Fibroblast of the aortic adventitia (primary cell): ENCODE measurements at regions not wholly inside any gene's neighbourhood (a gene's known extent, or its start where the extent isn't known, plus 50 kb on each side); places are given as distances from the start of the nearest gene placed in this dataset.

ENCODE experiments used
- DNase-seq: peaks from one replicate; pipeline ENCODE4 v3.0.0-alpha.2; 2010; ENCODE audit warnings: low read depth
- H3K4me3 ChIP-seq: 2 replicates; pipeline ENCODE4 v1.5.1; 2011; ENCODE audit warnings: low read depth, mild to moderate bottlenecking, control low read depth, low read length, moderate library complexity
- TF ChIP-seq, protein P1 (sequence below): IDR thresholded peaks from 2 replicates; pipeline ENCODE4 v1.5.1; 2011; ENCODE audit warnings: mild to moderate bottlenecking, low read length, control low read depth, inconsistent platforms; ENCODE audit not compliant: insufficient read depth

DNA sequence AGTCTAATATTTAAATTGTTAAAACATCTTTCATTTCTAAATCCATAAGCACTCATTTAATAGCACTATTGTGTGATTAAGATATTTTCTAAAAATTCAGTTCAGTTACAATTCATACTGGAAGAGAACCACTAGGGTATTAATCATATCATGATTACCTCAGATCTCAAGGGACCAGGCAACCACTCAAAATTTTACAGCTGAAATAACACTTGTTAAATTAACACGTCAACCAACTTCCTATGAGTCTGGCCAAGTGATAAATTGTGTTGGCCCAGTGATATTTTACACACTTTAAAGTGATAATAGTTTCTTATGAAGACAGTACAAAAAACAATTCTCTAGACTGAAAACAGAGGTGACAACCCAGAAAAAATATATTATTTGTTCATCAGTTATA is 869.0 kb upstream of the ADGRB3 start:
- peak; percentile 93 for DNase-seq
- TF ChIP-seq, protein P1, sequence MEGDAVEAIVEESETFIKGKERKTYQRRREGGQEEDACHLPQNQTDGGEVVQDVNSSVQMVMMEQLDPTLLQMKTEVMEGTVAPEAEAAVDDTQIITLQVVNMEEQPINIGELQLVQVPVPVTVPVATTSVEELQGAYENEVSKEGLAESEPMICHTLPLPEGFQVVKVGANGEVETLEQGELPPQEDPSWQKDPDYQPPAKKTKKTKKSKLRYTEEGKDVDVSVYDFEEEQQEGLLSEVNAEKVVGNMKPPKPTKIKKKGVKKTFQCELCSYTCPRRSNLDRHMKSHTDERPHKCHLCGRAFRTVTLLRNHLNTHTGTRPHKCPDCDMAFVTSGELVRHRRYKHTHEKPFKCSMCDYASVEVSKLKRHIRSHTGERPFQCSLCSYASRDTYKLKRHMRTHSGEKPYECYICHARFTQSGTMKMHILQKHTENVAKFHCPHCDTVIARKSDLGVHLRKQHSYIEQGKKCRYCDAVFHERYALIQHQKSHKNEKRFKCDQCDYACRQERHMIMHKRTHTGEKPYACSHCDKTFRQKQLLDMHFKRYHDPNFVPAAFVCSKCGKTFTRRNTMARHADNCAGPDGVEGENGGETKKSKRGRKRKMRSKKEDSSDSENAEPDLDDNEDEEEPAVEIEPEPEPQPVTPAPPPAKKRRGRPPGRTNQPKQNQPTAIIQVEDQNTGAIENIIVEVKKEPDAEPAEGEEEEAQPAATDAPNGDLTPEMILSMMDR, result peak; percentile 4
- no peak overlapping the region for H3K4me3 ChIP-seq

DNA sequence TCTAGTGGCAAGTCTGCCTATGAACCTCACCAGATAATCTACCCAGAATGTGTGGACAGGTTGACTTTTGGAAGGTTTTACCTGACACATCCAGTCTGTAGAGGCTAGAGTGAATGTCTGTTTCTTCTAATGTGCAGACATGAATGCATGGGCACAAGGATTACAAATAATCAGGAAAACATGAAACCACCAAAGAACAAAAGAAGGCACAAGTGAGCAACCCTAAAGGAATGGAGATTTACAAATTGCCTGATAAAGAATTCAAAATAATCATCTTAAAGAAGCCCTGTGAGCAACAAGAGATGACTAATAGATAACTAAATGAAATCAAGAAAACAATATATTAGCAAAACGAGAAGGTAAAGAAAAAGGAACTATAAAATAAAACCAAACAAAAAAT is 876.1 kb upstream of the ADGRB3 start:
- no peak overlapping the region for H3K4me3 ChIP-seq
- TF ChIP-seq, protein P1, result no peak
- peak; percentile 21 for DNase-seq

DNA sequence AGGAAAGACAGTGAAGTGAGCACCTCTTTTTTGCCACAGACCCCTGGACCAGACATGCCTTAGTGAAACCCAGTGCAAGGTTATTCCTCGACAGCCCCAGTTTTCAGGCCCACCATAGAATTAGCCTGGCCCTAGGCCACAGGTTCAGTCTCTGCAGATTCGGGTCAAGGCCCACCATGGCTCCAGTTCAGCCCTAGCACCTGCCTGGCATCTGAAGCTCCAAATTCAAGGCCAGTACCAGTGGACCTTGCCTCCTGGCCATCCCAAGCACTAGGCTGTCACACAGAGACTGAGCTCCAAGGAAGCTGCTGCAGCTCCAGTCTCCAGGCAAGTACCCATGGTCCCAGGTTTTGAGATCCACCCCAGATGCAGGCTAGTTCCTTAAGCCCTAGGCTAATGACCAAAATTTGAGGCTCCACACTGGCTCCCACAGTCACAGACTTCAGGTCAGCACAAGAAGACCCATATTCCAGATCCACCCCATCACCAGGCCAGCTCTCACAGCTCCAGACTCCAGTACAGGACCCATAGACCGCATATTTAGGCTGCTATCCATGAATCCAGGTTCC is 877.5 kb upstream of the ADGRB3 start:
- TF ChIP-seq, protein P1, result no peak
- H3K4me3 ChIP-seq, result no peak overlapping the region
- DNase-seq, result no peak

DNA sequence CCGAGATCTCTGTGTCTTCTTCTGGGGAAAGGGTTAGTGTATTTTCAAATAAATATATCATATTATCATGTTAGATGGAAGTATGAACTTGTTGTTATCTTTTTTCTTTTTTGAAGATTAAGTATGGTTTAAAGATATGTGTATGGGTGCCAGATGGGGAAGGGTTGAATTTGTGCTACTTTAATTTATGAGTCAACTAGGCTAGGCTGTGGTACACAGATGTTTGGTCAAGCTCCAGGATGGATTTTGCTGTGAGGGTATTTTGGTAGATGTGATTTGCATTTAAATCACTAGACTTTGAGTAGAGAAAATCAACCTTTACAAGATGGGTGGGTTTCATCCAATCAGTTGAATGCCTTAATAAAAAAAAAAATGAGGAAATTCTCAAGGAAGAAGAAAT is 886.6 kb upstream of the ADGRB3 start:
- no peak overlapping the region for H3K4me3 ChIP-seq
- TF ChIP-seq, protein P1, result no peak
- peak; percentile 35 for DNase-seq

DNA sequence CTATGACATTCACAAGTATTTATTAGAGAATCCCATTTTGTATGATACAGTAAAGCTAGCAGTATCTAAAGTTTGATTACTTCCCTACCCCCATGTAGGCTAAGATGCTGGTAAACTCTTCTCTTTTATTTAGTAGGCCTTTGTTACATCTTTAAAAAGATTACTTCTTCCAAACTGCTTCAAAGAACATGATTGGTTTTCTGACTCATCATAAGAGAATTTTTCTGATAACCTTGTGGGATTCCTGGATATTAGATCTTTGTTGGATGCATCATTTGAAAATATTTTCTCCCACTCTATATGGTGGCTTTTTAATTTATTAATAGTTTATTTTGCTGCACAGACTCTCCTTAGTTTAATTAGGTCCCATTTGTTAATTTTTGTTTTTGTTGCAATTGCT is 898.3 kb upstream of the ADGRB3 start:
- TF ChIP-seq, protein P1, result no peak
- H3K4me3 ChIP-seq, result no peak overlapping the region
- peak; percentile 46 for DNase-seq

DNA sequence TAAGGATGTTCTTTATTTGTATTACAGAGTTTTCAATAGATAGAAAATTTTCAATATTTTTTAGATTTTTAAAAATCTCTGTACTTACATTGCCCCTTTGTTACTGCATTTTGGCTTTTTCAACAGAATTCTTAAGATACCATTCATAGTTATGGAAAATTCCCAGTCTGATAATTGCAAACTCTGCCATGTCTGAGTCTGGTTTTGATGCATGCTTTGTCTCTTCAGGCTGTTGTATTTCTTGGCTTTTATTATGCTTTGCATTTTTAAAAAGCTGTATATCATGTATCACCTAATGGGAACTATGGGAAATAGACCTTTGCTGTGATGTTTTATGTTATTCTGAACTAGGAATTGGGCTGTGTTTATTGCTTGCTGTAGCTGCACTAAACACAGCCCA is 898.9 kb upstream of the ADGRB3 start:
- DNase-seq, result peak; percentile 70
- H3K4me3 ChIP-seq, result no peak overlapping the region
- TF ChIP-seq, protein P1, result no peak

DNA sequence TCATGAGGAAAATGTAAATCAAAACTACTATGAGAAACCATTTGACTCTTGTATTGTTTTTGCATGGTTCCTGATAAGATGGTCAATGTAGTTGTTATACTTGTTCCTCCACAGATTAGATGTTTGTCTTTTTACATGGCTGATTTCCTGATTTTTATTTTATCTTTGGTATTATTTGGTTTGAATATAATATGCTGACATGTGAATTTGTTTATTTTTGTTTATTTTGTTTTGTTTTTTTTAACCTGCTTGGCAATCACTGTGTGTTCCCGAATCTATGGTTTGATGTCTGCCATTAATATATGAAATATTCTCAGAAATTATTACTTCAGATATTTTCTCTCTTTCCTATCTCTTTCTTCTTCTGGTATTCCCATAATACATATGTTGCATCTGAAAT is 899.5 kb upstream of the ADGRB3 start:
- TF ChIP-seq, protein P1, result no peak
- no peak overlapping the region for H3K4me3 ChIP-seq
- no peak for DNase-seq
